ENCODE measurements at regions not wholly inside any gene's neighbourhood (a gene's known extent, or its start where the extent isn't known, plus 50 kb on each side); places are given as distances from the start of the nearest gene placed in this dataset.

DNA sequence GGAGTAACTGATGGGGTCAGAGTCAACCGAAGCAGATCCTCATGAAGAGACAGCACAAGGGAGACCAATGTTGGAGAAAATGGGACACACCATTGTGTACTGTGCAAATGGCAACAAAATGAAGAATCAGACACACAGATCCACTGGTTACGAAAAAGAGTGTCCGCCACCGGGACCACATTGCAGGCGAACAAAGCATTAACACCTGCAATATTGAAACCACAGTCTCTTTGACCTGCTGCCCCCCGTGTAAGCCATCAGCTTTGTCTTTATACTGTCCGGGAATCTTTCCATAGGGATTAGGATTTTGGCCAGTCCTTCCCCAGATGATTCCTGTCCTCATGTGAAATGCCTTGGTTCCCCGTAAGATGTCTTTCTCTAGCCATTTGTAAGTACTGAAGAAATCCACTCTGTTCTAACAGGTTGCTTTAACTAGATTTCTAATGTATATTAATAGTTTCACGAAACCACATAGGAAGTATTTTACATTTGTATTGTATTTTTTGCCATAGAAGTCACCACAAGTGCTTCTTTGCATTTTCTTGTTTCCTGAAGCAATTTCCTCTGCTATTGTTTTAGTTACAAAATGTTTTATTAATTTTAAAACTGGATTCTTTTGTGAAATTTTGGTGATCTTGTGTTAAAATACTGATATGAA is 140.8 kb upstream of the NFE2L3 start:
- no peak for DNase-seq

DNA sequence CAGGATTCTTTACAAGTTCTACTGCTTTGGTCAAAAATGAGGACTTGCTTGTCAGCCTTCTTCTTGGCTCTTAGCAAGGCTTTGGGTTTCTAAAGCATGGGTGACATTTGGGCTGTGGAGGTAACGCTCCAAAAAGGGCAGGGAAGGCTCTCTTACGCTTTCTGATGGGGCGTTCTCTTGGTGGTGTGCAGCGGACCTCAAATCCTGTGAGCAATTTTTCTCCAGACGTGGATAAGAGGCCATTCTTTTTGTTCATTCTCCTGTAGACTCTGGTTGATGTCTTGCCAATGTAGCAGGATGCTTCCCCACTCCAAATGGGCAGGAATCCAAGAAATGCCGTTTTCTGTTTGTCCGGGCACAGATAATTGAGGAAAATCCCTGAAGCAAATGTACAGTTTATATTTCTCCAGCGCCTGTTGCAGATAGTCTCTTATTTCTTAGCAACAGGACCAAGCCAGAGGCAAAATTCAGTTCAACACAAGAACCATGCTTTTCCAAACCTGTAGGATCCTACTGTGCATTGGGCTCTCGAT is 138.4 kb upstream of the NFE2L3 start:
- no peak for DNase-seq

DNA sequence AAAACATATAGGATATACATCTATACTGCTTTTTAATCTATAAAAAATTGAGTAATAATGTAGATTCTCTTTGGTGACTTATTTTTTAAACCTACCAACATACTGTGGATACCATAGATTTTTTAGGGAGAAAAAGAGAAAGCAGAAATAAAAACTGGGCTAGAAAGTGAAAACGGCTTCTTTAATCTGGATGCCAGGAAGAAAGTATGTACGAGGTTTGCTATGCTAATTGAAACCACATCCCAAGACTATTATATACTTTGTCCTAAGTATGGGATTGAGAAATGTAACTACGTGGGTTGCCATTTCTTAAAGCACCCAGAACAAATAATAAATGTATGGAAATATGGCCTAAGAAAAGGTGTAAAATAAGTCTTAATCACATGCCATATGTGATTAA is 129.0 kb upstream of the NFE2L3 start:
- no peak for DNase-seq

DNA sequence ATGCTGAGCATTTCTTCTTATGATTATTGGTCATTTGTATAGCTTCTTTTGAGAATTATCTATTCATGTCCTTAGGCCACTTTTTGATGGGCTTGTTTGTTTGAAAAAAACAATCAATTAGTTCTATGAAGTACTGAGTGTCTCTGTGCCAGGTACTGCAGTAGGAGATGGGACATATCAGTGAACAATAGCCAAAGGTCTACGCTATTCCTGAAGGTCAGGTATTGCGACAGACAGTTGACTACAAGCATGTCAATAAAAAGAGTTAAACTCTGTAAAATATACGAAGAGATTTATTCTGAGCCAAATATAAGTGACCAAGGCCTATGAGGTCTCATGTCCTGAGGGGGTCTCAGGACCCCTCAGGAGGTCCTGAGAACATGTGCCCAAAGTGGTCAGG is 122.1 kb upstream of the NFE2L3 start:
- DNase-seq: no peak

DNA sequence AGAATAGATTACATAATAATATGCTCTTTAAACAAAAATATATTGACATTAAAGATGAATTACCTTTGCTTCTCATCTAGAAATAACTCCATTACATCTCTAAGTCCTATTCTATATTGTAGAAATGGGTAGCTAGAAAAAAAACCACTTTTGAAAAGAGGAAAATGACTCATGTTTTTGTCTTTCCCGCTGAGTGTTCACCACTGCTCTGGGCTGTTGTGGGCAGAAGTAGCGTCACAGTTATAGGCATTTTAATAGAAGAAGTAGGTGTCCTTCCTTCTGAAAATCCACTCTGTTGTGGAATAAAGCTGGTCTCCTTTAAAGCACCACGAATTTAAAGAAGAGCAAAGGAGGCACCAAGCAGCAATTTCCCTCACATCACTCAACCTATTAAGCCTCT is 117.6 kb upstream of the NFE2L3 start:
- DNase-seq: no peak

DNA sequence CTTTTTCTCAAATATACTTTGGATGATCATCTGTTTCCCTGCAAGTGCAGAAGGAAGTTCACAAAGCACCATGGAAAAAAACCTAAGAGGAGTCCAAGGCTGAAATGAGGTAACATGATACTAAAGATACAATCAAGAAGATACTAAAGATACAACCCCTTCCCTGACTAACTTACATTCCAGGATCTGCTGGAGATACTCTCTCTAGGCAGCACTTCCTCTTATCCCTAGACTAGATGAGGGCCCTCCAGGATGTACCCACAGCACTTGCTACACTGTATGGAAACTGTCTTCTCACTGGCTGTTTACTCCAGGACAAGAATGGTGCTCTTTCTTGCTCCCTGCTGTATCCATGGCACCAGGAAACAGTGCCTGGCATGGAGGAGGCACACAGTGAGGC is 116.4 kb upstream of the NFE2L3 start:
- no peak for DNase-seq

DNA sequence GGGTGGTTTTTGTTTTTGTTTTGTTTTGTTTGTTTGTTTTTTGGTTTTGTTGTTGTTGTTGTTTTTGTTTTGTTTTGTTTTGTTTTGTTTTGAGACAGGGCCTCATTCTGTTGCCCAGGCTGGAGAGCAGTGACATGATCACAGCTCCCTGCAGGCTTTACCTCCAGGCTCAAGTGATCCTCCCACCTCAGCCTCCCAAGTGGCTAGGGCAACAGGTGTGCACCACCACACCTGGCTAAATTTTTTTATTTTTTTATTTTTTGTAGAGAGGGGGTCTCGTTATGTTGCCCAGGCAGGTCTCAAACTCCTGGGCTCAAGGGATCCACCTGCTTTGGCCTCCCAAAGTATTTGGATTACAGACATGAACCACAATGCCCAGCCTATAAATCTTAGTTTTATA is 115.9 kb upstream of the NFE2L3 start:
- DNase-seq: no peak

DNA sequence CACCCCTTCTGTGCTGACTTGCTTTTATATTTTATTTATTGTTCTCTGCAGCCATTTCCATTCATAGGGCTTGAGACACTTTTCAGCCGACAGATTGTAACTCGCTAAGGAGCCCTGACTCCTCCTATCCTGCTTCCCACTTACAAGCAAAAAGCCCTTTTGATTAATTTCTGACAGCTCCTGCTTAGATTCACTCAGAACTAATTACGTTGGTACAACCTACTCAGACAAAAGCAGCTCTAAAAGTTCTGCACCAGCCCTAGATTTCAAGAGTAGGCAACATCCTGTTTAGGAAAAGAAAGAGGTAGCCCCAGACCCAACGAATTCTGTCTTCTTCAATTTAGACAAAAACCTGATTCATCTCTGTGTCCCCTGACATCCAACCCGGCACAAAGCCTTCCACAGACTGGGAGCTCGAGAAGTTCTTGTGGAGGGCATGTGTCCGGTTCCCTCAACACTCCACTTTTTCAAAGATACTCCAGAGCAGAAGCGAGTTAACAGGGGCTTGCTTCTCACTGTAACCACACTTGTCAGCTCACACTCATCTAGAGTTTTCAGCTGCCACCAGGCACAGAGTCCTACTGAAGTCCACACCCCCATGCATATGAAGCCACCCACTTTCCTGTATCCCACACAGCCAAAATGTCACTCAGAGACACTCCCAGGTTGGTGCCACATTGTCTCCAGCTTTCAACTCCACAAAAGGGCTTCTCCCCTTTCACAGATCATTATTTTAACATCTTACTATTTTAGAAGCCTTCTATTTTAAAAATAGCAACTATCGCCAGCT is 113.6 kb upstream of the NFE2L3 start:
- no peak for DNase-seq

DNA sequence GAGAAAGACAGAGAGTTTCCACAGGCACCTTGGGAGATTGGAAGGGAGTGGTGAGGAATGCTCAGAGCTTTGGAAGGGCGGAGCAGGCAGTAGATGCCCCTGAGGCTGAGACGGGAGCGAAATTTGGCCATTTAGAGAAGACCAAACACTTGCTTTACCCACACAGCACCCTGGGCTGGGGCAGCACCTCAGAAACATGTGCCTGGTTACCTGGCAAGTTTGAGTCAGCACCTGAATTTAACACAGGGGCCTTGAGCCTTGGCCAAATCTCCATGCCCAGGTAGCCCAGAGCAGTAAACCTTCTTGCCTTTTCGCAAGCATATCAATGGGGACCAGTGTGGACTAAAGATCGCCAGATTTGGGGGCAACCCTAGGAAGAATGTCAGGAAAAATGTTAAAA is 111.9 kb upstream of the NFE2L3 start:
- DNase-seq: no peak

DNA sequence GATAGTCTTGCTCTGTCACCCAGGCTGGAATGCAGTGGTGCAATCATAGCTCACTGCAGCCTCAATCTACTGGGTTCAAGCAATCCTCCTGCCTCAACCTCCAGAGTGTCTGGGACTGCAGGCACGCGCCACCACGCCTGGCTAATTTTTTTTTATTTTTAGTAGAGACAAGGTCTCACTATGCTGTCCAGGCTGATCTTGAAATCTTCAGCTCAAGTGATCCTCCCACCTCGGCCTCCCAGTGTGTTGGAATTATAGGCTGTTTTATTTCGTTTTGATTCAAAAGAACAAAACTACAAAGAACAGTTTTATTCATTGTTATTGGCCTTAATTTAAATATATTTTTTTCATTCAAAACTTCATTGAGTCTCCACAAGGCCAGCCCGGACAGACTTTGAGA is 109.8 kb upstream of the NFE2L3 start:
- DNase-seq: no peak

DNA sequence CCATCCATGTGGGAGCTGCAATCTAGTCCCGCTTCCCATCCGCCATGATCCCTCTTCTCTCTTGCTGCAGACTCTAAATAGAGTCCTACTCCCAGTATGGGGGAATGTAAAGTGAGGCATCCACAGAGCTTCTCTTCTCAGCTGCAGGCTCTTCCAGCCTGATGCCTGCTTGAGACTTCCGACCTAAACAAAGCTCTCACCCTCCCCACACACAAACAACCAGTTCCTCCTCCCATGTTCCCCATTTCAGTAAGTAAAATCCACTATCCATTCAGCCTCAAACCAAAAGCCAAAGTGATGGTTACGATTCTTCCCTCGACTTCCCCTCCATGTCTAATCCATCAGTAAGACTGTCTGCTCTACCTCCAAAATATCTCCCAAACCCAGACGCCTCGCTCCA is 108.2 kb upstream of the NFE2L3 start:
- DNase-seq: no peak

DNA sequence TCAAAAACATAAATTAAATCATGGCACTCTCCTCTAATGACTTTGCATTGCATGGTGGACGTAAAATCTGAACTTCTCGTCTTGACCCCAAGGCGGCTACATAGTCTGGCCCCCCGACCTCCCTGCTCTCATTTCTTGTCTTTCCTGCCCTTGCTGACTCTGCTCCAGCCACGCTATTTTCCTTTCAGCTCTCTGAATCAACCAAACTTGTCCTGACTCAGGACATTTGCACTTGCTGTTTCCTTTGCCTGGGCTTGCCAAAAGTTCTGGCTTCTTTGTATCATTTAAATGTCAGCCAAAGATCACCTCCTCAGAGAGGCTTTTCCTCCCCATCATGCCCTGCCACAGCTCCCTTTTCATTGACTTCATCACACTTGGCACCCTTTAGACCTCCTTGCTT is 107.7 kb upstream of the NFE2L3 start:
- no peak for DNase-seq

DNA sequence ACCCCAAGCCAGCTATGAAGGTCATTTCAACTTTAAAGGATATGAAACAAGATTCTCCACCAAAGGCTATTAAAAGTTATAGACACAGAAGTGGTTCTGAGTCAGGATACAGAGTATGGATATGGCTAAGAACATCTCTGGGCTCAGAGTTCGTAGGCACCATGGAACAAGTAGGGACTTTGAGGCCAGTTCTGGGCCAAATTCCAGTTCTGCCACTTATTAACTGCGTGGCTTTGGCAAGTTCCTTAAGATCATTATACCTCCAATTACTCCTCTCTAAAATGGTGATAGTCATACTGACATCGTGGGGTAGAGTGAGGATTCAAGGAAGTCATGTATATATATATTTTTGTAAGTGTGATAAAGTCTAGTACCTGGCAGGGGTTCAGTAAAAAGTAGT is 105.8 kb upstream of the NFE2L3 start:
- DNase-seq: no peak

DNA sequence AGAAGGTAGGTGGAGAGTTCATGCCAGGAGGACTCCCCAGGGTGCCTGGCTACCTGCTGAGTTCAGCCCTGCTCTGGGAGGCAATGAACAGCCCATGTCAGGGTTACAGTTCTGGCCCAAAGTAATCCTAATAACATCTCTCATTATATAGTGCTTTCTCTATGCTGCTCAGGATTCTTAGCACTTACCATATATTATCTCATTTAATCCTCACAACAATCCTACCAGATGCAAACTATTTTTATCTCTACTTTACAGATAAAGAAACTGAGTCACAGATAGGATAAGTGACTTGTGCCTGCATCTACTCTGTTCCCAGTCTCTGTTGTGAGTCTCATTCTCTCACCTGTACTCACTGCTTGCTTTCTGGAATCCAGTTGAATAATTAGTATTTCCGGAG is 105.1 kb upstream of the NFE2L3 start:
- no peak for DNase-seq

DNA sequence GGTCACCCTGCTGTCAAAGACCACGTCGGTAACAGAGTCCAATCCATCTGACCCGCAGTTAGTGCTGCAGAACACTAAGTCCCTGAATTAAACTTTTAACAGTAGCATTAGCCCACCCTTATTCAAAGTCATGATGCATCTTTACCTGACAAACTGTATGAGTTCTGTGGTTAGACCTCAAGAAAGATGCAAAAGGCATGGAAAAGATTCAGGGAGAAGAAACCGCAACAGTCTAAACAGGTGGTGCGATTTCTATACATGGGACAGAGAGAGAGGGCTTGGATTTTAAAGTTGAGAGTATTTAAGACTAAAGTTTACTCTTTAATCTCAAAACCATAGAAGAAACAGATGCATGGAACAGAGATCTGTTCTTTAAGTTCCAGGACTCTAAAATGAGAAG is 103.3 kb upstream of the NFE2L3 start:
- DNase-seq: no peak

DNA sequence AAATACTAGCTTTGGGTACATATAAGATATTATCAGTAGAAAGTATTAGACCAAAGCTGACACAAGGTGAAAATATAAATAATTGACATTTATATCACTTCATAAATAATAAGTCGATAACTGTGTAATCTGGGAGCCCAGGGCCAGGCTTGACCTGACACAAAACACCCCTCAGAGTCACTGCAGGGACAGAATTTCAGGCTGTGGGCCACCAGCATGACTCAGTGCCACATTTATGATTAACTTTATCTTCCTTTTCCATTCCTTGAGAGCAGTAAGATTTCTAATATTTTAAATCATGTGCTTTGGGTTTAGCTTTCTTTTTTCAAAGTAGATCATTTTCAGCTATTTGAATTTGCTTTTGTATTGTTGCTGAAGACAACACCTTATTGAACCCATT is 102.9 kb upstream of the NFE2L3 start:
- no peak for DNase-seq

DNA sequence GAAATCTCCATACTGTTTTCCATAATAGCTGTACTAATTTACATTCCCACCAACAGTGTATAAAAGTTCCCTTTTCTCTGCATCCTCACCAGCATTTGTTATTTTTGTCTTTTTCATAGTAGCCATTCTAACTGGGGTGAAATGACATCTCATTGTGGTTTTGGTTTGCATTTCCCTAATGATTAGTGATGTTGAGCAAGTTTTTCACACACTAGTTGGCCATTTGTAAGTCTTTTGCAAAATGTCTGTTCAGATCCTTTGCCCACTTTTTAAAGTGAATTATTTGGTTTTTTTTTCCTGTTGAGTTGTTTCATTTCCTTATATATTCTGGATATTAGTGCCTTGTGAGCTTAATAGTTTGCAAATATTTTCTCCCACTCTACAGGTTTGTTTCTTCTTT is 101.0 kb upstream of the NFE2L3 start:
- DNase-seq: no peak

DNA sequence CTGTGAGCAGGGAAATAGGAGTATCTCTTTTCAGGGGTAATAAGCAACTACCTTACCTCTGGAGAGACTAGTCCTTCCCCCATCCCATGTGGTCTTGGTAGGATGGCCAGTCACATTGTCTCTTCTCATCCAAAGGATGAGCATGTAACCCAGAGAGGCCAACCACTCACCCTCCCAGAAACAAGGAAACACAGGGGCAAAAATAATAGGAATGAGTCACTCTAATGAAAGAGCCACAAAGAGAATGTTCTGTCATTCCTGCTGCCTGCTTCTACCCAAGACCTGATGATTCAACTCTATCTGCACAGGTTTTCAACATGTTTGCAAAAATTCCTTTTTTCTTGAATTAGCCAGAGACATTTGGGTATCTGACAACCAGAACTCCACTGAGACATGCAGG is 99.3 kb upstream of the NFE2L3 start:
- DNase-seq: no peak

DNA sequence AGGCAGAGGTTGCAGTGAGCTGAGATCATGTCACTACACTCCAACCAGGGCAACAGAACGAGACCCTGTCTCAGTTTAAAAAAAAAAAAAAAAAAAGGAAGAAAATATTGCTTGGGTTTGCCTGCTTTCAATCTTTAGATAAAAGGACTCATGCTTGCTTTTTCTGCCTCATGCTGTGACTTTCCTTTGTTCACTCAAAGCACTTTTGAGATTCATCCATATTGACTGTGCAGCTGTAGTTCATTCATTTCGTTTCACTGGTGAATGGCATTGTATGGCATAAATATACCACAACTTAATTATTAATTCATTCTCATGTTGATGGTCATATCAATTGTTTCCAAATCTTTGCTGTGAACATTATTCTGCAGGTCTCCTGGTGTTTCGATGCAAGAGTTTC is 97.6 kb upstream of the NFE2L3 start:
- no peak for DNase-seq

DNA sequence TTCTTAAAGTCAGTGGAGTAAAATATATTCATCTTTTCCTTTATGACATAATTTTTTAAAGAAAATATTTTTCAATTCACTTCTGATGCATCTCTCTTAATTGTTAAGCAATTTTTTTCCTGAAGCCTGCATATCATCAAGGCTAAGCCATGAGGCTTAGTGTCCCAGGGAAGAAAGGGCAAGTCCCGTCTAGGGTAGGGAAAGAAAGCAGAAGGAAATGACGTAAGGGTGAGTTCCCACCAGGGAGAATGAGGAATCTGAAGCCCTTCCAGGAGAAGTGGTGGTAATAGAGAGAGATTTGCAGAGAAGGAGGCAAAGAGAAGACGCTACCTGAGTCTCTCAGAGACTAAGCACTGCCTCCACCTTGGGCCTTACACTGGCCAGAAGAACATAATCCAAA is 96.8 kb upstream of the NFE2L3 start:
- DNase-seq: no peak

DNA sequence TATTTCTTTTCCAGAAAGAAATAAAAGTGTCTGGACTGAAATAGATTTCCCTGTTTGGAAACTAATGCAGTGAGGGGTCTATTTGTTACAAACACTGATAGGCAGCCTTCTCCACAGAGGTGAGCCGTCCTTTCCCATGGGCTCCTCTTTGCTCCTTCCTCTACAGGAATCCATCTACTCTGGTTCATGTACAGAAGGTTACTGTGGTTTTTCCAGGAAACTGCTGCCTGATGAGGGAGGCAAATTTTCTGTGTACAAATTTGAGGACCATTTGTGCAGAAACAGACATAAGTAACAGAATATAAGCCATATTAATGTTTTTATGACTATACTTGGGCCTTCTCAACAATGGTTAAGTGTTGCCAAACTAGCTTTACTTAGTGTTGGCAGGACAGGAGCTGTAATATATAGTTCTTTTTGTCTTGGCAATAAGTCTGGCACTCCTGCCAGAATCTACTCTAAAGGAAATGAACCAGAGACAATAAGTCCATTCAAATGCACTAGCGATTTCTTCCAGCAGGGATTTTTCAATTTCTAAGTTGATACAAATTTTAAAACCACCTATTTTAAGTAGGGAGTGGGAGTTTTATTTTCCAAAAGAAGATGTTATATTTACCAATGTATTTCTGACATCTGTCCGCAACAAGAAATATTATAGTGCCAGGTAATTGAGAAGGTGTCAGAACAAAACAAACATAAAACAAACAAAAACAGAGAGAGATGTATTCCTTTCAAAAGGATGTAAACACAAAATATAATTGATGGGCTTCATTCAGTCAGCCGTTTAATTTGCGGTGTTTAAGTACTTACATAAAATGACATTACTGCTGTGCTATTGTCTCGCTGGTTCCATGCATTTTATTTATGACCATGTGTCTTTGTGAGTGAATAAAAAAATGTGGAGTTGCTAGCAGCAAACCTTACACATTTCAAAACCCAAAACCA is 91.0 kb upstream of the NFE2L3 start:
- DNase-seq: no peak

DNA sequence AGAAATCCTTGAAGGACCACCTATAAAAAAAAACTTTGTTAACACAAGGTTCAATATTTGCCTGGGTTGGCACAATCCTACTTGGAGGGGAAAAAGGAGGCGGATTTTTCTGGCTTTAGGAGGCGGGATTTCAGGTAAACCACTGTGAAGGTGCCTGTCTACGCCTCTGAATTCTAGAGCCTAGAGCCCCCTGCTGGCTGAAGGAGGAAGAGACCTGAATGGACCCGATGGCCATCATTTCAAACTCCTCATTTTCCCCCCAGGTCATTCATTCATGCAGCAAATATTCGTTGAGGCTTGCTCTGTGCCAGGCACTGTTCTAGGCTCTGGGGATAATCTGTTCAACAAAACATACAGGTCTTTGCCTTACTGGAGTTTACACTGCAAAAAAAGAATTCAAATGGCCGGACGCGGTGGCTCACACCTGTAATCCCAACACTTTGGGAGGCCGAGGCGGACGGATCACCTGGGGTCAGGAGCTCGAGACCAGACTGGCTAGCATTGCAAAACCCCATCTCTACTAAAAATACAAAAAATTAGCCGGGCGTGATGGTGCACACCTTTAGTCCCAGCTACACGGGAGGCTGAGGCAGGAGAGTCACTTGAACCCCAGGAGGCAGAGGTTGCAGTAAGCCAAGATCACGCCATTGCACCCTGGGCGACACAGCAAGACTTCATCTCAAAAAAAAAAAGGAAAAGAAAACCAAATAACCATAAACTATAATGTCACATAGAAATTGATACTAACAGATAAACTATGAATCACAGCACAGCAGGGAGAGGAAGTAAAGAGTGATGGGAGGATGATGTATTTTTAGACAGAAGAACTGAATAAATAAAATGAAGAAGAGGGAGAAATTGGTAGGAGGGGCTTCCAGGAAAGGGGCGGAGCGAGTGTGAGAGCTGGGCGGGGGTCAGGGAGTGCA is 90.1 kb upstream of the NFE2L3 start:
- DNase-seq: peak; percentile 26
